ENCODE measurements at regions not wholly inside any gene's neighbourhood (a gene's known extent, or its start where the extent isn't known, plus 50 kb on each side); places are given as distances from the start of the nearest gene placed in this dataset.

DNA sequence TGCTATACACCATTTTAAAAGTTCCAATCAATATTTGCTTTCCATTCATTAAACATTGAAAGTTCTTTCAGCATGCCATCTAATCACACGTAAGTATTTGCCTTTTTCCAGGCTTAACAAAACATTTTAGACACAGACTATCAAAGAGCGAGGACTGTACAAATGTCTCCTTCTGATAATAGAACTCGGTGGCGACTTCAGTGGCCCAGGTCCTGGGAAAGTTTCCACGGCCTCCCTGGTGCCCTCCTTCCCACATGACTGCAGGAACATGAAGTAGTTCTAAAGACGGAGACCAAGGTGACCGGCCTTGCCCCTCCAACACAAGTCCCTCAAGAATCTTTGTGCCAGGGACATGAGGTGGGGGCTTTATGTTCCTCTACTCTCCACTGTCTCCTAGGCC is 174.6 kb upstream of the KBTBD8 start:
- H3K27me3 Mint-ChIP-seq (ENCODE audit: low read depth), result no peaks in the 10 kb centered on the region
- H3K4me3 Mint-ChIP-seq, result no peak overlapping the region
- peaks cover 2% of the 10 kb centered on the region for H3K9me3 Mint-ChIP-seq
- H3K4me1 Mint-ChIP-seq, result peaks cover 62% of the 10 kb centered on the region
- no peak for DNase-seq (ENCODE audit: low read depth, low spot score)
- no peaks in the 10 kb centered on the region for H3K36me3 Mint-ChIP-seq (ENCODE audit: low read depth)
- no peak for TF ChIP-seq CTCF (conservative IDR thresholded peaks at IDR 0.05)
- H3K27ac Mint-ChIP-seq (ENCODE audit: unreplicated experiment), result no peak overlapping the region

DNA sequence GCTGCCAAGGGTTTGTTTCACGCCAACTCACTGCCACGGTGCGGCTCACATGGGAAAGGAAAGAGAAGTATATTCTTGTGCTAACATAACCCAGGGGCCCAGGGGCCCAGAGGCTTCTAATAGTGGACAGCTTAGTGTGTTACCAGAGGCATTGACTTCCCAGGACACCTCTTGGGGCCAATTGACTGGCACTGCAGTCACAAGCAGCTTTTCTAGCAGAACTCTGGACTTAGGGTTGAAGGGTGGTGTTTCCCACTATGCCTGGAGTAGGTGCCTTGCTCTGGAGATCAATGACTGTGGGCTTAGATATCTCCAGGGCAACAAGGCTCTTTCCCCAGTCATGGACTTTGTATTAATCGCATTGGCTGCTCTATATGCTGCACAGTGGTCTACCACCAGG is 172.7 kb upstream of the KBTBD8 start:
- no peak overlapping the region for H3K4me3 Mint-ChIP-seq
- TF ChIP-seq CTCF (conservative IDR thresholded peaks at IDR 0.05), result no peak
- no peaks in the 10 kb centered on the region for H3K27me3 Mint-ChIP-seq (ENCODE audit: low read depth)

GRCh38 chr3:66827726-66828125 is 170.4 kb upstream of the KBTBD8 start:
- Mint-ChIP-seq H3K36me3 (ENCODE audit: low read depth) (peaks cover 3% of the 10 kb centered on the region), H3K27ac (ENCODE audit: unreplicated experiment) (no peak overlapping the region), H3K9me3 (peaks cover 5% of the 10 kb centered on the region), H3K4me1 (peaks cover 37% of the 10 kb centered on the region), H3K4me3 (no peak overlapping the region), H3K27me3 (ENCODE audit: low read depth) (no peaks in the 10 kb centered on the region)
- TF ChIP-seq CTCF (conservative IDR thresholded peaks at IDR 0.05), result no peak
- DNase-seq (ENCODE audit: low read depth, low spot score), result no peak

More for the DNA sequence above, 172.7 kb upstream of the KBTBD8 start:
- DNase-seq (ENCODE audit: low read depth, low spot score), result no peak
- no peak overlapping the region for H3K27ac Mint-ChIP-seq (ENCODE audit: unreplicated experiment)
- no peaks in the 10 kb centered on the region for H3K36me3 Mint-ChIP-seq (ENCODE audit: low read depth)
- peaks cover 55% of the 10 kb centered on the region for H3K4me1 Mint-ChIP-seq
- peaks cover 2% of the 10 kb centered on the region for H3K9me3 Mint-ChIP-seq

- Mint-ChIP-seq H3K27me3 (ENCODE audit: low read depth) (no peaks in the 10 kb centered on the region), H3K9me3 (peaks cover 9% of the 10 kb centered on the region), H3K4me3 (no peak overlapping the region), H3K36me3 (ENCODE audit: low read depth) (peaks cover 6% of the 10 kb centered on the region), H3K4me1 (peaks cover 35% of the 10 kb centered on the region), H3K27ac (ENCODE audit: unreplicated experiment) (peak overlapping the region; percentile 65)
- DNase-seq (ENCODE audit: low read depth, low spot score), result no peak
- no peak for TF ChIP-seq CTCF (conservative IDR thresholded peaks at IDR 0.05)
Observed at GRCh38 chr3:66828303-66828702, 169.8 kb upstream of the KBTBD8 start.

GRCh38 chr3:66830301-66830700 is 167.8 kb upstream of the KBTBD8 start:
- H3K4me3 Mint-ChIP-seq, result no peak overlapping the region

More at GRCh38 chr3:66830301-66830700, 167.8 kb upstream of the KBTBD8 start:
- peaks cover 9% of the 10 kb centered on the region for H3K9me3 Mint-ChIP-seq
- no peak for DNase-seq (ENCODE audit: low read depth, low spot score)
- peaks cover 6% of the 10 kb centered on the region for H3K36me3 Mint-ChIP-seq (ENCODE audit: low read depth)
- TF ChIP-seq CTCF (conservative IDR thresholded peaks at IDR 0.05), result no peak
- H3K4me1 Mint-ChIP-seq, result peaks cover 31% of the 10 kb centered on the region
- H3K27me3 Mint-ChIP-seq (ENCODE audit: low read depth), result no peaks in the 10 kb centered on the region
- H3K27ac Mint-ChIP-seq (ENCODE audit: unreplicated experiment), result no peak overlapping the region
